Pancreas (tissue), 10 donors: ENCODE measurements at regions not wholly inside any gene's neighbourhood (a gene's known extent, or its start where the extent isn't known, plus 50 kb on each side); places are given as distances from the start of the nearest gene placed in this dataset.
A peak's percentile ranks its signal among the peaks of the same experiment; 100 is the strongest.
"Not testable (repeated sequence)": the region's sequence is repeated elsewhere in the genome, so short reads cannot be mapped to it uniquely, and the experiment has no call there.

Source experiments
- ATAC-seq, 4 donors: fragments of 200-7000 bp; cut with Tn5 transposase; one replicate each; pipeline versions ENCODE4 v1.8.0 to v1.9.1; 2020; ENCODE audit warnings: mild to moderate bottlenecking in 4 of 4, moderate library complexity in 4 of 4
- DNase-seq, 6 donors: peaks; one replicate each; pipeline ENCODE4 v3.0.0-alpha.2; 2020
- FAIRE-seq: peaks from 2 replicates; lab custom pipeline; 2012; peaks lifted over from hg19 to GRCh38; lab: Jason Lieb, UNC
- H3K27ac ChIP-seq, 4 donors: fragments of 200-600 bp; sonication (generic); 1 replicate in 3 of 4; 2 replicates in 1 of 4; pipeline versions ENCODE4 v1.5.0 to v1.8.0; 2020
- H3K27me3 ChIP-seq, 4 donors: fragments of 200-600 bp; one replicate each; pipeline ENCODE4 v1.8.0; 2021
- H3K36me3 ChIP-seq, 3 donors: fragments of 200-600 bp; sonication (generic) in 1 of 3; one replicate each; pipeline versions ENCODE4 v1.5.0 to v1.8.0; 2020 to 2021
- H3K4me1 ChIP-seq, 3 donors: fragments of 200-600 bp; one replicate each; pipeline ENCODE4 v1.8.0; 2021
- H3K4me3 ChIP-seq, 4 donors: fragments of 200-600 bp; sonication (generic) in 2 of 4; one replicate each; pipeline versions ENCODE4 v1.5.0 to v1.8.0; 2020 to 2021
- H3K9me3 ChIP-seq, 4 donors: fragments of 200-600 bp; one replicate each; pipeline ENCODE4 v1.8.0; 2021
- WGBS, 2 donors: extraction: QIAGEN DNeasy Blood & Tissue Kit; methylation state at CpG; one replicate each; pipeline ENCODE4 v1.1.7; 2013; 5-methylcytosine and 5-hydroxymethylcytosine counted together
- intact Hi-C, 3 donors: fragments of 100-400 bp; cut with DNase I; formaldehyde crosslinking; loops; one replicate each; pipeline versions ENCODE4 v1.11.1 to v1.14.2; 2022
- donor health status: healthy with polysubstance abuse.
- donor health status: DM: no; HTN: no; CAD: no; lungs with moderate emphysema.
- donor health status: DM: no; HTN: no; CAD: no.
- donor health status: control.
- donor health status: control.
- donor health status: Bipolar disorder and iron deficiency.
- donor health status: DM: yes; HTN: yes; CAD: no.
- donor health status: DM: no; HTN: no; CAD: no.
- donor health status: DM: no; HTN: no; CAD: no.
- donor health status: DM: yes; HTN: yes; CAD: no.

GRCh38 chr21:6464419-6464818 lies 4057.0 kb upstream of the TPTE start:
- H3K27ac ChIP-seq, DNase-seq, intact Hi-C loops, H3K9me3 ChIP-seq, H3K4me1 ChIP-seq, FAIRE-seq, H3K4me3 ChIP-seq, ATAC-seq, H3K36me3 ChIP-seq, H3K27me3 ChIP-seq: not testable (repeated sequence)
- WGBS, 2 donors: no CpG with 5 or more reads among the region's 11 CpGs

- H3K4me1 ChIP-seq, FAIRE-seq, DNase-seq, H3K9me3 ChIP-seq, H3K27ac ChIP-seq, H3K27me3 ChIP-seq, intact Hi-C loops, H3K36me3 ChIP-seq, H3K4me3 ChIP-seq: not testable (repeated sequence)
- ATAC-seq: peak; percentile 44 to 70 (median 60)
- no CpG with 5 or more reads among the region's 62 CpGs for WGBS, 2 donors
These were observed 4055.2 kb upstream of the TPTE start for GRCh38 chr21:6466081-6466698.

DNA sequence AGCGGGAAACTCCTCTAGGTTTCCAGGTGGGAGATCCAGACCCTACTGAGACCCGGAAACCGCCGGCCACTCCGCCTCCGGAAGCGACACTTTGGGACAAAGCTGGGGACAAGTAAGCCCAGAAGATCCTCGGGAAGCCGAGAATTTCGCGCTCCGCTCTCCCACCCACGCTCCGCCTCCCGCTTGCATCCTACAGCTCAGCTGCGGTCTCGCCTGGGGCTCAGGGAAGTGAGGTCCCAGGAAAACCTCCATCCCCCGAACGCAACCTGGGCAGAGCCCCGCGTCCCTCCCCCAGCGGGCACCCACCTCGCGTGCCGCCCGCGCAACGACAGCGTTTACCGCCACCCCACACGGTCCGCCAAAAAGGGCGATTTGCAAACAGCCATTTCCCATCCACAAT lies 4054.7 kb upstream of the TPTE start:
- DNase-seq, H3K9me3 ChIP-seq, H3K4me1 ChIP-seq, H3K27me3 ChIP-seq, H3K4me3 ChIP-seq, H3K27ac ChIP-seq, H3K36me3 ChIP-seq, intact Hi-C loops, FAIRE-seq: not testable (repeated sequence)
- no CpG with 5 or more reads among the region's 33 CpGs for WGBS, 2 donors
- ATAC-seq: peak; percentile 44 to 58 (median 54)

- DNase-seq, H3K27me3 ChIP-seq, H3K27ac ChIP-seq, FAIRE-seq, H3K9me3 ChIP-seq, H3K4me3 ChIP-seq, intact Hi-C loops, H3K4me1 ChIP-seq, H3K36me3 ChIP-seq: not testable (repeated sequence)
- peak; percentile 65 to 72 (median 71) for ATAC-seq
- 0% methylated on average over 3 of the region's 60 CpGs; no CpG with 5 or more reads in 1 of the 2 donors for WGBS, 2 donors
These were observed 4054.1 kb upstream of the TPTE start for GRCh38 chr21:6467189-6467774.

DNA sequence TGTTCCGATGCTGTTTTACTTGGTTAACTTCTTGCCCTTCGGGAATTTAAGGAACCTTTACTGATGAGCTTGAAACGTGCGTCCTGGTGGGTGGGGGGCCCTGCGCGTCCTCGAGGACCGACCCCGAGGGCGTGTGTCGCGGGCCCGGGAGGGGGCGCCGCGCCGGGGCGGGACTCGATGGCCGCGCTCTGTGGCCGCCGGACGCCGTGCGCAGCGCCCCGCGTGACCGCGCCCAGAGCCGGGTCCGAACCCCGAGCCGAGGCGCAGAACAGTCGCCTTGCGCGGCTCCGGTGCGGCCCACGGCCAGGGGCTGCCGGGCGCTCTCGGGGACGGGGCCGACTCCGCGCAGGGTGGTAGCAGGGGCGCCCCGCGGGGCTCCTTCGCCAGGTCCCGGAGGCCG lies 4053.5 kb upstream of the TPTE start:
- H3K4me3 ChIP-seq, H3K36me3 ChIP-seq, H3K27ac ChIP-seq, H3K4me1 ChIP-seq, H3K27me3 ChIP-seq, intact Hi-C loops, DNase-seq, FAIRE-seq, H3K9me3 ChIP-seq: not testable (repeated sequence)
- peak in 2 of 4 donors; percentile 6 to 9 for ATAC-seq
- WGBS, 2 donors: no CpG with 5 or more reads among the region's 55 CpGs

DNA sequence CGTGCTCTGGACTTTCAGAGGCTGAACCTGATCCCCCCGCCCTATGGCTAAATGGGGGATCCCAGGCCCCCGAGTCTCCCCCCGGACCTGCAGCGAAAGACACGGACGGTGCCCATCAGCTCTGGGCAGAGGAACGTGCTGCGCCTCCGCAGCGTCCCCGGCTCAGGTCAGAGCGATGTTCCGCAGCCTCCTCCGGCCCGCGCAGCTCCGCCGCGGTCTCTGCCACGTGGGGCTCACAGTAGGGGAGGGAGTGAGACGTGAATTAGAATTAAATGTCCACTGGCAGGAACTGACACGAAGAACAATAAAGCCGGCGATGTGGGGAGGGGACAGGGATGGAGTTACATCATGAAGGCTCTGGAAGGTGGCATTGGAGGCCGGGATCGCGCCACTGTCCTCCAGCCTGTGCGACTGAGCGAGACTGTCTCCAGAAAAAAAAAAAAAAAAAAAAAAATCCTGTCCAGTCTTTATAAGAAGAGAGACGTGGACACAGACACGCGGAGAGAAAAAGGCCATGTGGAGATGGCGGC lies 4053.0 kb upstream of the TPTE start:
- H3K9me3 ChIP-seq, H3K27ac ChIP-seq, intact Hi-C loops, H3K36me3 ChIP-seq, H3K4me1 ChIP-seq, H3K27me3 ChIP-seq, H3K4me3 ChIP-seq, FAIRE-seq: not testable (repeated sequence)
- peak in 1 of 6 donors; percentile 3 for DNase-seq
- WGBS, 2 donors: no CpG with 5 or more reads among the region's 34 CpGs
- peak in 2 of 4 donors; percentile 12 to 21 for ATAC-seq

DNA sequence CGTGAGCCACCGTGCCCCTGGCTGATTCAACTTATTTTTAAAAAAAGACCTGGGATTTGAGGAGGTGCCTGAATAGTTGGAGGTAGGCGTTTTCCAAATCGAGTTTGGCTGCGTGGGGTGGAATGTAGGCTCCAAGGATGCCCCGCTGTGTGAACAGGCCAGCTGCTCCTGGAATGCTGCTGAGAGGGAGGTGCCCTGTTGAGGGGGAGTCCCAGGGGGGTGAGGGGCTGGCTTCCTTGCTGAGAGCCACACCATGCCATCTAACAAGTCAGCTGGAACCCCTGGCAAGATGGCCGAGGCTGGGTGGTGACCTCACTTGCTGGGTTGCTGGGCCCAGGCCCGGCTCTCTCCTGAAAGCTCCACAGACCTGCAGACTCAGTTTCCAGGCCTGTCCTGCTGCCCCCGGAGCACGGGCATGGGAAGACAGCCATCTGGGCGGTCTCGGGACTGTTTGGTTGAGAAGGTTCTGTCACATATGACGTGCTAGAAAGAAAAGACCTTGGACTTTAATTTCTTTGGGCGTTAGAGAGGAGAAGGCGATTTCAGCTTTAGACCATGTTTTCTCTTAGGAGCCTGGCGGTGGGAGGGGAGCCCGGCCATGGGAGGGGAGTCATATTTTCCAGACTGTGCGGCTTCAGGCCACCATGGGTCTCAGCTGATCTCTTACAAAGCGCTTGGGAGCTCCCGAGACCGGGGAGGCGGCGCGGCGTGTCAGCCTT lies 4047.0 kb upstream of the TPTE start:
- H3K27me3 ChIP-seq, H3K4me3 ChIP-seq, FAIRE-seq, H3K36me3 ChIP-seq, H3K27ac ChIP-seq, H3K4me1 ChIP-seq, DNase-seq, H3K9me3 ChIP-seq, intact Hi-C loops: not testable (repeated sequence)
- WGBS, 2 donors: no CpG with 5 or more reads among the region's 25 CpGs
- ATAC-seq: peak; percentile 80 to 89 (median 86)

DNA sequence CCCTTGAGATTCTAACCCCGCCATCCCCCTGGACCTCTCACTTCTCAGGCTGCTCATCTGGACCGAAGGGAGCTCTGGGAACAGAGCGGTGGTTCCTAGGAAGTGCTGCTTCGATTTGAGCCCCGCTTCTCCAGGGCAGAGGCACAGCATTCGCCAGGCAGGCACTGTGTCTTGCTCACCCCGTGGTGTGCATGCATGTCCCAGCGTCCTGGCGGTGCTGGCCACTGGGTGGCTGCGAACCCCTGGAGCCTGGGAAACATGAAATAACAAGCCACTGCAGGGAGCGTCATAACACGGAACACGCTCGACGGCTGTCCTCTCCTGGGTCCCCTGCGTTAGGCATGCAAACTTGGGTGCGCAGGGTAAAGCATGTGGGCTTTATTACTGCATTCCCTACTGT lies 4040.3 kb upstream of the TPTE start:
- H3K4me1 ChIP-seq, H3K36me3 ChIP-seq, FAIRE-seq, H3K27ac ChIP-seq, intact Hi-C loops, H3K9me3 ChIP-seq, H3K27me3 ChIP-seq, DNase-seq, H3K4me3 ChIP-seq, ATAC-seq: not testable (repeated sequence)
- no CpG with 5 or more reads among the region's 17 CpGs for WGBS, 2 donors

DNA sequence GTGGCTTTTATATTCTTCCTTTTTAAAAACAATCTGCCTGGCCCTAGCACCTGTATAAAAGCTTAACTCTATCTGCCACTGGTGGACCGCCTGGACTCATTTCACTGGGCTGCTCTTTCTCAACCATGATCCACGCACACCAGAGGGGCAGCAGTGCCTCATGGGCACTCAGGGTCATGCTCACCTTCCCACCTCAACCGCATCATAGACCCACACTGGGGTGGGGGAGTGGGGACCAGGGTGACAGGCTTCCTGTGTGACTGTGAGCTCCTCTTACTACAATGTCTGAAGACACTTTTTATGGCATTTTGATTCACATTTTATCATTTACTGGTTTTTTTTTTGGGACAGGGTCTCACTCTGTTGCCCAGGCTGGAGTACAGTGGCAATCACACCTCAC lies 4038.8 kb upstream of the TPTE start:
- H3K9me3 ChIP-seq, H3K4me1 ChIP-seq, H3K36me3 ChIP-seq, H3K4me3 ChIP-seq, H3K27me3 ChIP-seq, FAIRE-seq, H3K27ac ChIP-seq, DNase-seq, intact Hi-C loops: not testable (repeated sequence)
- peak in 2 of 4 donors; percentile 18 to 22 for ATAC-seq
- 79 to 100% methylated on average over 1 of the region's 3 CpGs for WGBS, 2 donors

- H3K27me3 ChIP-seq, H3K9me3 ChIP-seq, H3K36me3 ChIP-seq, H3K4me3 ChIP-seq, DNase-seq, H3K4me1 ChIP-seq, intact Hi-C loops, H3K27ac ChIP-seq, FAIRE-seq: not testable (repeated sequence)
- WGBS, 2 donors: no CpG with 5 or more reads among the region's 4 CpGs
- ATAC-seq: peak in 2 of 4 donors; percentile 7 to 11
These were observed 4037.7 kb upstream of the TPTE start for GRCh38 chr21:6483645-6484044.

- intact Hi-C loops, H3K27ac ChIP-seq, H3K9me3 ChIP-seq, H3K36me3 ChIP-seq, H3K4me3 ChIP-seq, FAIRE-seq, H3K27me3 ChIP-seq, H3K4me1 ChIP-seq: not testable (repeated sequence)
- 92 to 93% methylated on average over 9 to 26 of the region's 26 CpGs for whole genome bisulfite sequencing, 2 donors
- DNase-seq (peak in 2 of 6 donors; percentile 11 to 49), ATAC-seq (peak in 1 of 4 donors; percentile 17)
These were observed 4034.6 kb upstream of the TPTE start for GRCh38 chr21:6486821-6487220.

- FAIRE-seq: not testable (repeated sequence)
These were observed 4028.7 kb upstream of the TPTE start for GRCh38 chr21:6492691-6493090.

More at GRCh38 chr21:6492691-6493090, 4028.7 kb upstream of the TPTE start:
- H3K27me3 ChIP-seq, H3K27ac ChIP-seq, H3K4me1 ChIP-seq, ATAC-seq, H3K9me3 ChIP-seq, H3K4me3 ChIP-seq, H3K36me3 ChIP-seq, intact Hi-C loops, DNase-seq: not testable (repeated sequence)
- no CpG with 5 or more reads among the region's 8 CpGs for WGBS, 2 donors
